Activated T-cell treated with anti-CD3 and anti-CD28 coated beads for 48 hours (primary cell): ENCODE measurements at regions not wholly inside any gene's neighbourhood (a gene's known extent, or its start where the extent isn't known, plus 50 kb on each side); places are given as distances from the start of the nearest gene placed in this dataset.
"Not testable (repeated sequence)": the region's sequence is repeated elsewhere in the genome, so short reads cannot be mapped to it uniquely, and the experiment has no call there.

Experiments
- DNase-seq: peaks from one replicate; pipeline ENCODE4 v3.0.0-alpha.2; 2020; ENCODE audit warnings: low read depth

GRCh38 chrX:124181515-124181914, 150.9 kb upstream of the TEX13D start:
- DNase-seq = not testable (repeated sequence)

DNA sequence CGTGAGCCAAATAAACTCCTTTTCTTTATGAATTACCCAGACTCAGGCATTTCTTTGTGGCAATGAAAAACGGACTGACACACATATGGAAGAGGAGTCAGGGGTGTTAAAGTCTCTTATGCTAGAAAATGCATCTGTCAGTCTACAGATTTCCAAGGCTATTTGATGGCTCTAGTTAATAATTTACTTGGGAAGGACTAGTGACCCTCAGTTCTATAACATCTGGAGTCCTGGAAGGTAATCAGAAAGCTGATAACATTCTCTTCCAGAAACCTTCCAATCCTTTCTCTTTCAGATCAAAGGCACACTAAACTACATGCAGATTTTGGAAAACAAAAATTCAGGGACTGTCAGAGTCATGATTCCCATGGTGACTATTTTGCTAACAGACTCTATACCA, 142.0 kb upstream of the TEX13D start:
- DNase-seq = no peak

DNA sequence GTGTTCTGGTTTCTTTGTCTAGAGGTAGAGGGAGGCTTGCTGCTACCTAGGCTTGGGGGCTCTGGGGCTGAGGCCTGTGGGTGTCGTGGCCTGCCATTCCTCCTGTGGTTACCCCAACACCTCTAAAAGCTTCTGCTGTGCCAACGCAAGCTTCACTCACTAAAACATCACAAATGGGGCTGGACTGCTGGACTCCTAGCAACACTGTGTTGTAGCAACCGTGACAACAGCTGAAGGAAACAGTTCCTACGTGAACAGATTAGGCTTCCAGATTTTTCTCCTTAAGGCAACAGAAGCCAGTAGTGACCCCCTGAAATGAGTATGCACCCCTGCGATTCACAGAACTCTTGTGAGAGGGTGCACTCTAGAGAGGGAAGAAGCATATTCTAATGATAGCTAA, 138.3 kb upstream of the TEX13D start:
- DNase-seq = no peak

- no peak for DNase-seq
Observed at GRCh38 chrX:124194901-124195300, 137.6 kb upstream of the TEX13D start.

DNA sequence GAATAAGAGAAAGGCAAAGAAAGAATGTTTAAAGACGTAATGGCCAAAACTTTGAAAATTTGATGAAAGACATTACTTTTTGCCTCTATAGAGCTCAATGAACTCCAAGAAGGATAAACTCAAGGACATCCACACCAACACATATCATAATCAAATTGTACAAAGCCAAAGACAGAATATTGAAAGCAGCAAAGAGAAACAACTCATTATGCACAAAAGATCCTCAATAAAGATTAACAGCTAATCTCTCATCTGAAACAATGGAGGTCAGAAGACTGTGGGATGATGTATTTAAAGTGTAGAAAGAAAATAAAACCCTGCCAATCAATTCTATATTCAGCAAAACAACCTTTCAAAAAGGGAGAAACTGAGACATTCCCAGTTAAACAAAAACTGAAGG, 129.1 kb upstream of the TEX13D start:
- DNase-seq = no peak

GRCh38 chrX:124208660-124209059, 123.8 kb upstream of the TEX13D start:
- DNase-seq = no peak

GRCh38 chrX:124209792-124210576, 122.5 kb upstream of the TEX13D start:
- no peak for DNase-seq

DNA sequence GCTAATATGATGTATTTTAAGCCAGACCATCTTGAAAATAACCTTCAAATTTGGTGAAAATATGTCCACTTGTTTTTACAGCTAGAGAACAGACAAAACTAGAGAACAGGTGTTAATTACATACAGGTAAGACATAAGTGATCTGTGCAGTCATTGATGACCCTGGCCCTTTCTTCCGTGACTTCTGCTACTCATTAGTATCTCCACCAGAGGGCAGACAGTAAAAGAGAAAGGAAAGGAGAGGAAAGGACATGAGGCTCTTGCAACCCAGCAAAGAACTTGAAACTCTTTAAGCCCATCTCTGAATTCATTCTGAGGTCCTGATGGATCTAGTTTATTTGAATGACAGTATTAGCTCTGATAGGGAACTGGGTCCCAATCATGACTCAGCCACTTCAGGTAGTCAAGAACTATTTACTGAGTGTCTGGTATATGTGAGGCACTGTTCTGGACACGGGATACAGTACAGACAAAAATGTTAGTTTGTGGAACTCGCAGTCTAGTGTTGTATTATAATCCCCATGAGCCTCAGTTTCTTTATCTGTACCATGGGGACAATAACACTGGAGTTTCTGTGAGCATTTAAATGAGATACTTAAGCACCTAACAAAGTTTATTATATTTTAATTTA, 121.0 kb upstream of the TEX13D start:
- no peak for DNase-seq

GRCh38 chrX:124212622-124213021, 119.8 kb upstream of the TEX13D start:
- no peak for DNase-seq

DNA sequence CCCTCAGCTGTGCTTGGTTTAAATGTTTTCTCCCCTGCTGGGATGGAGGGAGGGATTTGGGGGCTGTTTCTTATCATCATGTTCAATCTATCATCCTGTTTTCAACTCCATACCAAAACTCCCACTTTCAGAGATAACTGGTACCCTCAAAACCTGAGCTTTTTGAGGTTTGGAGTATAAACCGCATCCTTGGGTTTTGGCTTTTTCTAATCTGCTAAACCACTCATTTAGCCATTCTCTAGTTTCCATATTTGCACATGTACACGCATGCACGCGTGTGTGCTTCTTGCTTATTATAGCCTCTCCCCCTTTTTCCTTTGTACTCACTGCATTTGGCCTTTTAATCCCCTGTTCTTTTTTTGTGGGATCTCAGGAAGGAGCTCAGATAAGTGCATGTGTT, 116.7 kb upstream of the TEX13D start:
- DNase-seq = no peak

- no peak for DNase-seq
Observed at GRCh38 chrX:124216396-124217115, 115.9 kb upstream of the TEX13D start.

GRCh38 chrX:124217304-124218251, 114.9 kb upstream of the TEX13D start:
- peak; percentile 43 for DNase-seq

GRCh38 chrX:124223524-124223923, 108.9 kb upstream of the TEX13D start:
- DNase-seq = no peak

GRCh38 chrX:124224528-124224927, 107.9 kb upstream of the TEX13D start:
- DNase-seq = no peak

DNA sequence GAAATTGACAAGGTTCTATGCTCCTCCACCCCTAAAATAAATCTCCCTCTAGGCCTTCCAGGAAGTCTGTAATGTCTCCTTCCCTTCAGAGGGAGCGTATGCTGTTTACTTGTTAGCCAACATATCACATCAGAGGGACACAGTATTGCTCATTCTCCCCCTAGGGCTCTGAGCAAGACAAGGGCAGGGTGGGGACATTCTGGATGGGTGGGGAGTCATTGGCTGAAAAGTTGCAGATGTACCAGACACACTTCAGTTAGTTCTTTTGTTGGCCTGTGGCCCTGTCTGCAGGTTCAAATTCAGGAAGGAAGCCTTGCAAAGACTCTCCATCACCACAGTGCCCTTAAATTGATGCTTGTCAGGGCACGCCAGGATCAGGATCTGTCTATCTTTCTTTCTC, 106.3 kb upstream of the TEX13D start:
- no peak for DNase-seq

- DNase-seq = no peak
Observed at GRCh38 chrX:124228849-124229248, 103.6 kb upstream of the TEX13D start.

GRCh38 chrX:124229374-124229773, 103.1 kb upstream of the TEX13D start:
- no peak for DNase-seq

GRCh38 chrX:124230655-124231450, 101.6 kb upstream of the TEX13D start:
- no peak for DNase-seq

GRCh38 chrX:124231451-124231759, 101.1 kb upstream of the TEX13D start:
- DNase-seq = no peak

- peak; percentile 24 for DNase-seq
Observed at GRCh38 chrX:124232523-124233201, 99.8 kb upstream of the TEX13D start.

DNA sequence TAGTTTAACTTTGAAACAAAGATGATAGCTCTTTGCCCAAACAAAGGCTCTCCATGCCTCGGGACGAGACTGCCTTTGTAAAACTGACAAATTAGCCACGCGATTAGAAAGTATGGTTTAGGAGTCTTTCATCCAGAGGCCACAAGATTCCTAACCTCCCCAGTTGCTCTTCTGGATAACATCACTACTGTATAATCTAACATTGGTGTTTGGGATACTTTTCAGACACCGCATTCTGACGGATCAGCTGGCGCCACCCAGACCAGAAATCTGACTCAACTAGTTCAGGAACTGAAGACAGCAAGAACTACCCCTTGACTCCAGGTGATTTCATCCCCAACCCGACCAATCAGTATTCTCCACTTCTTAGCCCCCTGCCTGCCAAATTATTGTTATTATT, 98.1 kb upstream of the TEX13D start:
- no peak for DNase-seq
